RWPE2 (cell line): ENCODE measurements at regions not wholly inside any gene's neighbourhood (a gene's known extent, or its start where the extent isn't known, plus 50 kb on each side); places are given as distances from the start of the nearest gene placed in this dataset.

Source experiments
- ATAC-seq: fragments of 200-7000 bp; cut with Tn5 transposase; 3 replicates; pipeline ENCODE4 v1.9.1; 2021; ENCODE audit warnings: low read depth
- DNase-seq: peaks from one replicate; pipeline ENCODE4 v3.0.0-alpha.2; 2020; ENCODE audit warnings: low spot score
- H3K27ac ChIP-seq: fragments of 450-650 bp; 2 replicates; pipeline ENCODE4 v1.5.1; 2017; ENCODE audit warnings: mild to moderate bottlenecking; ENCODE audit not compliant: poor library complexity, severe bottlenecking
- H3K27me3 ChIP-seq: fragments of 250-450 bp; sonication (Bioruptor Pico); 2 replicates; pipeline ENCODE4 v1.5.1; 2021; ENCODE audit warnings: mild to moderate bottlenecking, moderate library complexity; ENCODE audit not compliant: insufficient read depth, poor library complexity, severe bottlenecking
- H3K36me3 ChIP-seq: fragments of 250-450 bp; sonication (Bioruptor Pico); 2 replicates; pipeline ENCODE4 v1.5.1; 2020; ENCODE audit warnings: low read depth, mild to moderate bottlenecking, moderate library complexity
- H3K4me1 ChIP-seq: fragments of 250-450 bp; sonication (Bioruptor Pico); 2 replicates; pipeline ENCODE4 v1.5.1; 2021; ENCODE audit warnings: mild to moderate bottlenecking, moderate library complexity; ENCODE audit not compliant: insufficient read depth, poor library complexity, severe bottlenecking
- H3K4me3 ChIP-seq: fragments of 250-450 bp; sonication (Bioruptor Pico); 2 replicates; pipeline ENCODE4 v1.5.1; 2021; ENCODE audit warnings: mild to moderate bottlenecking, moderate library complexity; ENCODE audit not compliant: severe bottlenecking
- H3K9me3 ChIP-seq: fragments of 250-450 bp; sonication (Bioruptor Pico); 2 replicates; pipeline ENCODE4 v1.5.1; 2021; ENCODE audit warnings: mild to moderate bottlenecking, moderate library complexity; ENCODE audit not compliant: severe bottlenecking
- TF ChIP-seq, protein P1 (sequence below): fragments of 450-650 bp; IDR thresholded peaks from one replicate; pipeline ENCODE4 v1.5.1; 2017; ENCODE audit warnings: mild to moderate bottlenecking, moderate library complexity; ENCODE audit not compliant: poor library complexity, severe bottlenecking

DNA sequence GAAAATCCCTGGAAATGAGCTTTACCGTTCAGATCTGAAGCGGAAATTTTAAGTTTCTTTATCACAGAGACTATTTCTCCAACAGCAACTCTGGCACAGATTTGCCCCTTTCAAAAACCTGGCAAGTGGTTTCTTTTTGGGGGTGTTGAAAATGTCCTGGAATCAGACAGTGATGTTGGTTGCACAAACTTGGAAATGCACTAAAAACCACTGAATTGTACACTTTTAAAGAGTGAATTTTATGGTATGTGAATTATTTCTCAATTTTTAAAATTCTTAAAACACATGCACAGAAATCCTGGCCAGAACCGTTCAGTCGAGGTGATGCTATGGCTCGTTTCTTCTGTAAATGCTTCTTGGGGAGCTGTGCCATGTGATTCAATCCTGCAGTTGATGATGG lies 121.2 kb upstream of the RBPJ start:
- TF ChIP-seq, protein P1, sequence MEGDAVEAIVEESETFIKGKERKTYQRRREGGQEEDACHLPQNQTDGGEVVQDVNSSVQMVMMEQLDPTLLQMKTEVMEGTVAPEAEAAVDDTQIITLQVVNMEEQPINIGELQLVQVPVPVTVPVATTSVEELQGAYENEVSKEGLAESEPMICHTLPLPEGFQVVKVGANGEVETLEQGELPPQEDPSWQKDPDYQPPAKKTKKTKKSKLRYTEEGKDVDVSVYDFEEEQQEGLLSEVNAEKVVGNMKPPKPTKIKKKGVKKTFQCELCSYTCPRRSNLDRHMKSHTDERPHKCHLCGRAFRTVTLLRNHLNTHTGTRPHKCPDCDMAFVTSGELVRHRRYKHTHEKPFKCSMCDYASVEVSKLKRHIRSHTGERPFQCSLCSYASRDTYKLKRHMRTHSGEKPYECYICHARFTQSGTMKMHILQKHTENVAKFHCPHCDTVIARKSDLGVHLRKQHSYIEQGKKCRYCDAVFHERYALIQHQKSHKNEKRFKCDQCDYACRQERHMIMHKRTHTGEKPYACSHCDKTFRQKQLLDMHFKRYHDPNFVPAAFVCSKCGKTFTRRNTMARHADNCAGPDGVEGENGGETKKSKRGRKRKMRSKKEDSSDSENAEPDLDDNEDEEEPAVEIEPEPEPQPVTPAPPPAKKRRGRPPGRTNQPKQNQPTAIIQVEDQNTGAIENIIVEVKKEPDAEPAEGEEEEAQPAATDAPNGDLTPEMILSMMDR, result no peak
- Histone ChIP-seq H3K27me3 (no peaks in the 10 kb centered on the region), H3K4me3 (no peak overlapping the region), H3K36me3 (no peaks in the 10 kb centered on the region), H3K4me1 (peaks cover 16% of the 10 kb centered on the region), H3K27ac (no peak overlapping the region), H3K9me3 (no peaks in the 10 kb centered on the region)
- ATAC-seq (no peak), DNase-seq (no peak)

DNA sequence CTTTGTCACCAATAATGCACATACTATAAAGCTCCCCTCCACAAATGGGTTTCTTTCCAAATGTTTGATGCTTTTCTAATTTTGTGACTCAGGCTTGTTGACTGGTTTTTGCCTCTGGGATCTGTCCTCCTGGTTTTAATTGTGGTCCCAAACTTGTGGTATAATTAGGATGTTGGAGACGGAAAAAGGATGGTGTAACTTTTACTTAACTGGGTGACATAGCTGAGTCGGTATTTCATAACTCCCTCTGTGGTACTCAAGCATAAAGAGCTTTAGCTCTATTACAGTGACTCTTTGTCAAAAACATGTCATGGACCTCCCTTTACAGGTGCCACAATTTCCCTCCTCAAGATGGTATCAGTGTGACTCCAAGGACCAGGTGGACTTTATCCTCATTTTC lies 119.7 kb upstream of the RBPJ start:
- no peak overlapping the region for H3K27ac ChIP-seq
- H3K36me3 ChIP-seq, result no peaks in the 10 kb centered on the region
- peaks cover 16% of the 10 kb centered on the region for H3K4me1 ChIP-seq
- DNase-seq (no peak), ATAC-seq (no peak)
- H3K27me3 ChIP-seq, result no peaks in the 10 kb centered on the region
- H3K4me3 ChIP-seq, result no peak overlapping the region
- TF ChIP-seq, protein P1, result no peak
- no peaks in the 10 kb centered on the region for H3K9me3 ChIP-seq

- TF ChIP-seq, protein P1, result no peak
- Histone ChIP-seq H3K36me3 (no peaks in the 10 kb centered on the region), H3K27me3 (no peaks in the 10 kb centered on the region), H3K4me1 (no peaks in the 10 kb centered on the region), H3K27ac (no peak overlapping the region), H3K9me3 (no peaks in the 10 kb centered on the region), H3K4me3 (no peak overlapping the region)
- DNase-seq (no peak), ATAC-seq (no peak)
Observed at GRCh38 chr4:26204249-26204825, 116.5 kb upstream of the RBPJ start.

GRCh38 chr4:26204911-26205370 lies 115.9 kb upstream of the RBPJ start:
- no peaks in the 10 kb centered on the region for H3K27me3 ChIP-seq
- no peaks in the 10 kb centered on the region for H3K4me1 ChIP-seq
- no peak overlapping the region for H3K4me3 ChIP-seq
- TF ChIP-seq, protein P1, result no peak
- no peak overlapping the region for H3K27ac ChIP-seq
- ATAC-seq (no peak), DNase-seq (no peak)
- no peaks in the 10 kb centered on the region for H3K9me3 ChIP-seq
- no peaks in the 10 kb centered on the region for H3K36me3 ChIP-seq

DNA sequence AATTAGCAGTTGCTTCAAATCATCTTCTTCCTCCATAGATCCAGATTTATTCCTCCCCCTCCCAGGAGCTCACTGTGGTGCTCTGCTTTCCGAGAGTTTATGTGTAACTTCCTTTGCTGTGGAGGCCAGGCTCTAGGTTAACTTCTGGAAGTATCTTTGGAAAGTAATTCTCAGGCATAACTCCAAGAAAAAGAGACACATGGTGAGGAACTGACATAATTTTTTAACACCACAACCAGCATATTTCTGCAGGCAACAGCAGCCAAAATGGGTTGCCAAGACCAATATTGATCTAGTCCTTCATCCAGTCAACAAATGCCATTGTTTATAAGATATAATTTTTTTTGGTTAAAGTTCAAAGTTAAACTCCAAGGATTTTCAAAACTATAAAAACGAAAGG lies 114.5 kb upstream of the RBPJ start:
- H3K9me3 ChIP-seq, result no peaks in the 10 kb centered on the region
- H3K27me3 ChIP-seq, result no peaks in the 10 kb centered on the region
- H3K27ac ChIP-seq, result no peak overlapping the region
- DNase-seq (no peak), ATAC-seq (no peak)
- H3K36me3 ChIP-seq, result no peaks in the 10 kb centered on the region
- TF ChIP-seq, protein P1, result no peak
- H3K4me1 ChIP-seq, result no peaks in the 10 kb centered on the region
- H3K4me3 ChIP-seq, result no peak overlapping the region
